DND-41 (cell line): ENCODE measurements at regions not wholly inside any gene's neighbourhood (a gene's known extent, or its start where the extent isn't known, plus 50 kb on each side); places are given as distances from the start of the nearest gene placed in this dataset.

Experiments
- ATAC-seq: fragments of 200-7000 bp; cut with Tn5 transposase; 3 replicates; pipeline ENCODE4 v1.9.1; 2021; ENCODE audit warnings: low read depth; ENCODE audit not compliant: insufficient read depth
- DNase-seq: peaks from one replicate; pipeline ENCODE4 v3.0.0-alpha.2; 2020
- H2AFZ ChIP-seq: 2 replicates; pipeline ENCODE4 v1.6.0; 2012; ENCODE audit warnings: low read depth, low read length
- H3K27ac ChIP-seq: 2 replicates; pipeline ENCODE4 v1.5.1; 2012; ENCODE audit warnings: low read length, inconsistent platforms
- H3K27me3 ChIP-seq: fragments of 200-600 bp; sonication (generic); 2 replicates; pipeline ENCODE4 v1.6.0; 2012; ENCODE audit warnings: low read length, mild to moderate bottlenecking, inconsistent platforms; ENCODE audit not compliant: insufficient read depth, poor library complexity
- H3K36me3 ChIP-seq: 2 replicates; pipeline ENCODE4 v1.5.1; 2012; ENCODE audit warnings: low read length, inconsistent platforms; ENCODE audit not compliant: insufficient read depth
- H3K4me1 ChIP-seq: 2 replicates; pipeline ENCODE4 v1.5.1; 2012; ENCODE audit warnings: mild to moderate bottlenecking, low read length; ENCODE audit not compliant: insufficient read depth
- H3K4me2 ChIP-seq: 2 replicates; pipeline ENCODE4 v1.6.0; 2012; ENCODE audit warnings: mild to moderate bottlenecking, moderate library complexity, low read length, inconsistent platforms; ENCODE audit not compliant: insufficient read depth
- H3K4me3 ChIP-seq, 2 experiments: fragments of 200-600 bp in 1 of 2; shearing (Covaris generic) in 1 of 2; 2 replicates each; pipeline ENCODE4 v1.5.1; 2012 to 2016; ENCODE audit warnings: inconsistent platforms in 2 of 2, low read length in 2 of 2, mild to moderate bottlenecking in 2 of 2, low read depth in 1 of 2, moderate library complexity in 1 of 2
- H3K79me2 ChIP-seq: 2 replicates; pipeline ENCODE4 v1.6.0; 2012; ENCODE audit warnings: low read length, inconsistent platforms; ENCODE audit not compliant: insufficient read depth
- H3K9ac ChIP-seq: 2 replicates; pipeline ENCODE4 v1.6.0; 2012; ENCODE audit warnings: low read depth, mild to moderate bottlenecking, inconsistent platforms, low read length, moderate library complexity
- H3K9me3 ChIP-seq: 2 replicates; pipeline ENCODE4 v1.5.1; 2012; ENCODE audit warnings: low read length, moderate library complexity, mild to moderate bottlenecking, inconsistent platforms; ENCODE audit not compliant: insufficient read depth, severe bottlenecking
- H4K20me1 ChIP-seq: 2 replicates; pipeline ENCODE4 v1.6.0; 2012; ENCODE audit warnings: low read length; ENCODE audit not compliant: insufficient read depth
- EZH2 ChIP-seq: IDR thresholded peaks from 3 replicates; pipeline ENCODE4 v1.6.1; 2012; ENCODE audit warnings: borderline replicate concordance, low read depth, mild to moderate bottlenecking, moderate library complexity, low read length, inconsistent platforms; ENCODE audit not compliant: severe bottlenecking
- TF ChIP-seq, protein P1 (sequence below): IDR thresholded peaks from 2 replicates; pipeline ENCODE4 v1.5.1; 2012; ENCODE audit warnings: borderline replicate concordance, low read length, moderate library complexity, mild to moderate bottlenecking; ENCODE audit not compliant: poor library complexity, severe bottlenecking; ENCODE audit errors: extremely low read depth

DNA sequence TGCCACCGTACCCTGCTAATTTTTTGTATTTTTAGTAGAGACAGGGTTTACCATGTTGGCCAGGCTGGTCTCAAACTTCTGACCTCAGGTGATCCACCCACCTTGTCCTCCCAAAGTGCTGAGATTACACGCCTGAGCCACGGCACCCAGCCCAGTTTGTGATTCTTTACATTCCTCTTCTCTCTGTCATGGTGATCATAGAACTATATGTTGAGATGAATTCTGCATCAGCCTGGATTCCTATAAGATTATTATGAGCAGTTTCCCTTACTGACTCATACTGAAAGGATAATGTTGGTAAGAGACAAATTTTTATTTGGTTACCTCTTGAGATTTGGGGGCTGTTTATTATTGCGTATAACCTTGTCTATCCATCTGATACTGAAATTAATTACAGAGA lies 121.5 kb upstream of the CSNK1A1L start:
- H3K9ac ChIP-seq, result no peak overlapping the region
- H4K20me1 ChIP-seq, result no peaks in the 10 kb centered on the region
- no peaks in the 10 kb centered on the region for H3K79me2 ChIP-seq
- H3K27ac ChIP-seq, result no peak overlapping the region
- TF ChIP-seq, protein P1, sequence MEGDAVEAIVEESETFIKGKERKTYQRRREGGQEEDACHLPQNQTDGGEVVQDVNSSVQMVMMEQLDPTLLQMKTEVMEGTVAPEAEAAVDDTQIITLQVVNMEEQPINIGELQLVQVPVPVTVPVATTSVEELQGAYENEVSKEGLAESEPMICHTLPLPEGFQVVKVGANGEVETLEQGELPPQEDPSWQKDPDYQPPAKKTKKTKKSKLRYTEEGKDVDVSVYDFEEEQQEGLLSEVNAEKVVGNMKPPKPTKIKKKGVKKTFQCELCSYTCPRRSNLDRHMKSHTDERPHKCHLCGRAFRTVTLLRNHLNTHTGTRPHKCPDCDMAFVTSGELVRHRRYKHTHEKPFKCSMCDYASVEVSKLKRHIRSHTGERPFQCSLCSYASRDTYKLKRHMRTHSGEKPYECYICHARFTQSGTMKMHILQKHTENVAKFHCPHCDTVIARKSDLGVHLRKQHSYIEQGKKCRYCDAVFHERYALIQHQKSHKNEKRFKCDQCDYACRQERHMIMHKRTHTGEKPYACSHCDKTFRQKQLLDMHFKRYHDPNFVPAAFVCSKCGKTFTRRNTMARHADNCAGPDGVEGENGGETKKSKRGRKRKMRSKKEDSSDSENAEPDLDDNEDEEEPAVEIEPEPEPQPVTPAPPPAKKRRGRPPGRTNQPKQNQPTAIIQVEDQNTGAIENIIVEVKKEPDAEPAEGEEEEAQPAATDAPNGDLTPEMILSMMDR, result no peak
- no peak for TF ChIP-seq EZH2
- no peaks in the 10 kb centered on the region for H3K36me3 ChIP-seq
- no peak for DNase-seq
- no peak overlapping the region for H3K4me3 ChIP-seq
- H3K4me2 ChIP-seq, result no peak overlapping the region
- H2AFZ ChIP-seq, result no peak overlapping the region
- H3K4me1 ChIP-seq, result no peaks in the 10 kb centered on the region
- no peak for ATAC-seq
- H3K9me3 ChIP-seq, result no peaks in the 10 kb centered on the region
- H3K27me3 ChIP-seq, result no peaks in the 10 kb centered on the region

DNA sequence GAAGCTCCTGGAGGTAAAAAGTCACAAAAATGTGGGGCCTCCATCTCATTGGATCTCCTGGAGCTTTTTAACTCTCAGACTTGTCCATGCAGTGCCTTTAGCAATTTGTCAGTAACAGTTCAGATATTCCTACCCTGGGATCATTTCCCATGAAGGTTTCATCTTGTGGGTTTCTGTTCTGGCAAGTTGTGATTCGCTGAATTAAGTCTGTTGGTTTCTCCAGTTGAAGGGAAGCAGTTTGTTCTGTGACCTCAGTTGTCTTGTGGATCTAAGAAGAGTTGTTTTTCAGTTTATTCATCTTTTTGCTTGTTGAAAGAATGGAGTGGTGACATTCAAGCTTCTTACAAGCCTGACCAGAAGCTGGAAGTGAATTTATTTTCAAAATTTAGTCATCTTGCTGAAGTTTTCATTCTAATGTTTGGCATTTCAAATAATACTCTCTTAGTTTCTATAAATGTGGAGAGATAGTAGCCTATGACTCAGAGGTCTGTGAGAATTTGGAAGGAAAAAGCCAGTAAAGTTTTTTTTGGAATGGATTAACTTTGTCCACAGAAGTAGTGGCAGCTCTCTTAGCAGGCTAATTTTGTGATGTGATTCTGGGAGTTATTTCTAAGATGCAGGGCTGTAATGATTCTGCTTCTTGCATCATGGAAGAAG lies 120.1 kb upstream of the CSNK1A1L start:
- Histone ChIP-seq H3K4me2 (no peak overlapping the region), H4K20me1 (no peaks in the 10 kb centered on the region), H3K4me3 (no peak overlapping the region), H3K9ac (no peak overlapping the region), H3K36me3 (no peaks in the 10 kb centered on the region), H3K4me1 (no peaks in the 10 kb centered on the region), H3K9me3 (no peaks in the 10 kb centered on the region), H3K79me2 (no peaks in the 10 kb centered on the region), H3K27me3 (no peaks in the 10 kb centered on the region), H2AFZ (no peak overlapping the region), H3K27ac (no peak overlapping the region)
- no peak for ATAC-seq
- DNase-seq, result no peak
- TF ChIP-seq EZH2, result no peak
- TF ChIP-seq, protein P1, result no peak

DNA sequence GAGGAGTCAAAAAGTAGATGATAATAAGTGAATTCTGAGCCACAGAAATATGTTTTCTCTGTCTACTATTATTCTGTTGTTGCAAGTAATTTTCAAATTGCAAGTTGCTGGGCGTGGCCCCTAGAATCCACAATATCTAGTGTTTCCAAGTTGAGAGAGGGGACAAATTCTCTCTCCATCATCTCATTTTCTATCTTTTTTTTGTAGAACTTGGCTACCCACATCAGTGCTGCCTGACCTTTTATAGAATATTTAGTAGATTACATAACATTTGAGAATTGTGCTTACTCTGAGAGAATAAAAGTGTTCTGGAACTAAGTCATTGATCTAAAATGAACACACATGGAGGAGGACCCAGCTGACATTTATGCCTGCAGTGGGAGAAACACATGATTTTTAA lies 110.9 kb upstream of the CSNK1A1L start:
- Histone ChIP-seq H3K27me3 (no peaks in the 10 kb centered on the region), H3K4me3 (no peak overlapping the region), H3K27ac (no peak overlapping the region), H3K79me2 (no peaks in the 10 kb centered on the region), H3K4me1 (no peaks in the 10 kb centered on the region), H4K20me1 (no peaks in the 10 kb centered on the region), H2AFZ (no peak overlapping the region), H3K4me2 (no peak overlapping the region), H3K36me3 (no peaks in the 10 kb centered on the region), H3K9ac (no peak overlapping the region), H3K9me3 (no peaks in the 10 kb centered on the region)
- no peak for DNase-seq
- no peak for ATAC-seq
- TF ChIP-seq, protein P1, result no peak
- no peak for TF ChIP-seq EZH2
